HepG2 (cell line): ENCODE measurements at regions not wholly inside any gene's neighbourhood (a gene's known extent, or its start where the extent isn't known, plus 50 kb on each side); places are given as distances from the start of the nearest gene placed in this dataset.

Source experiments
- CHD2 ChIP-seq: IDR thresholded peaks from 2 replicates; pipeline ENCODE4 v1.6.1; 2011; ENCODE audit warnings: low read depth, low read length, improper control_type of control experiment
- DR1 ChIP-seq: sonication (generic); formaldehyde crosslinking; IDR thresholded peaks from 2 replicates; pipeline ENCODE4 v1.8.0; 2021; ENCODE audit warnings: mild to moderate bottlenecking, missing genetic modification reagents, inconsistent platforms
- ELK4 ChIP-seq: sonication (generic); formaldehyde crosslinking; IDR thresholded peaks from 2 replicates; pipeline ENCODE4 v1.9.0; 2021; ENCODE audit warnings: missing genetic modification reagents, borderline replicate concordance
- GPBP1L1 ChIP-seq: sonication (generic); formaldehyde crosslinking; IDR thresholded peaks from 2 replicates; pipeline ENCODE4 v1.5.0; 2020; ENCODE audit warnings: mild to moderate bottlenecking, missing genetic modification reagents
- GTF2F1 ChIP-seq: fragments of 150-350 bp; IDR thresholded peaks from 2 replicates; pipeline ENCODE4 v1.6.1; 2014; ENCODE audit warnings: low read length
- HNRNPH1 ChIP-seq: fragments of 200-400 bp; formaldehyde crosslinking; optimal IDR thresholded peaks from 2 replicates; pipeline ENCODE3; 2017; ENCODE audit warnings: mild to moderate bottlenecking, low read depth, low read length
- KLF12 ChIP-seq: sonication (generic); formaldehyde crosslinking; IDR thresholded peaks from 2 replicates; pipeline ENCODE4 v1.4.0; 2020; ENCODE audit warnings: missing genetic modification reagents, borderline replicate concordance
- KLF6 ChIP-seq: IDR thresholded peaks from 2 replicates; pipeline ENCODE4 v1.8.0; 2016; ENCODE audit warnings: missing biosample characterization, missing genetic modification reagents
- MLLT10 ChIP-seq: sonication (generic); formaldehyde crosslinking; IDR thresholded peaks from 2 replicates; pipeline ENCODE4 v1.4.0; 2020; ENCODE audit warnings: missing genetic modification reagents
- MXD1 ChIP-seq: sonication (generic); formaldehyde crosslinking; IDR thresholded peaks from 2 replicates; pipeline ENCODE4 v1.4.0; 2020; ENCODE audit warnings: mild to moderate bottlenecking, missing genetic modification reagents
- NFATC3 ChIP-seq: sonication (generic); formaldehyde crosslinking; IDR thresholded peaks from 2 replicates; pipeline ENCODE4 v1.5.1; 2020; ENCODE audit warnings: mild to moderate bottlenecking, missing genetic modification reagents
- TAF15 ChIP-seq: fragments of 200-400 bp; formaldehyde crosslinking; IDR thresholded peaks from one replicate; pipeline ENCODE4 v1.6.1; 2018; ENCODE audit warnings: mild to moderate bottlenecking, low read depth, low read length; ENCODE audit not compliant: poor library complexity, severe bottlenecking
- THRA ChIP-seq: sonication (generic); formaldehyde crosslinking; IDR thresholded peaks from 2 replicates; pipeline ENCODE4 v1.4.0; 2020; ENCODE audit warnings: missing genetic modification reagents, borderline replicate concordance
- ZIK1 ChIP-seq: sonication (generic); formaldehyde crosslinking; IDR thresholded peaks from 2 replicates; pipeline ENCODE4 v1.5.0; 2020; ENCODE audit warnings: mild to moderate bottlenecking, low read depth, missing genetic modification reagents, borderline replicate concordance
- ZMAT5 ChIP-seq: sonication (generic); formaldehyde crosslinking; IDR thresholded peaks from 2 replicates; pipeline ENCODE4 v1.5.0; 2020; ENCODE audit warnings: mild to moderate bottlenecking, low read depth, missing genetic modification reagents, borderline replicate concordance
- ZNF12 ChIP-seq: sonication (generic); formaldehyde crosslinking; IDR thresholded peaks from 2 replicates; pipeline ENCODE4 v1.5.0; 2020; ENCODE audit warnings: missing genetic modification reagents
- ZNF124 ChIP-seq: sonication (generic); formaldehyde crosslinking; IDR thresholded peaks from 2 replicates; pipeline ENCODE4 v1.4.0; 2020; ENCODE audit warnings: missing genetic modification reagents
- ZNF138 ChIP-seq: sonication (generic); formaldehyde crosslinking; IDR thresholded peaks from 2 replicates; pipeline ENCODE4 v1.5.0; 2020; ENCODE audit warnings: mild to moderate bottlenecking, low read depth, missing genetic modification reagents
- ZNF282 ChIP-seq: fragments of 450-650 bp; IDR thresholded peaks from 2 replicates; pipeline ENCODE4 v1.6.1; 2018; ENCODE audit not compliant: partially characterized antibody
- ZNF337 ChIP-seq: sonication (generic); formaldehyde crosslinking; IDR thresholded peaks from 2 replicates; pipeline ENCODE4 v1.5.1; 2020; ENCODE audit warnings: missing genetic modification reagents, low read depth, mild to moderate bottlenecking, borderline replicate concordance
- ZNF451 ChIP-seq: sonication (generic); formaldehyde crosslinking; IDR thresholded peaks from 2 replicates; pipeline ENCODE4 v1.5.0; 2020; ENCODE audit warnings: mild to moderate bottlenecking, missing genetic modification reagents
- ZNF501 ChIP-seq: sonication (generic); formaldehyde crosslinking; IDR thresholded peaks from 2 replicates; pipeline ENCODE4 v1.5.1; 2020; ENCODE audit warnings: mild to moderate bottlenecking, moderate library complexity, missing genetic modification reagents
- ZNF558 ChIP-seq: sonication (generic); formaldehyde crosslinking; IDR thresholded peaks from 2 replicates; pipeline ENCODE4 v1.9.0; 2022; ENCODE audit warnings: mild to moderate bottlenecking, missing genetic modification reagents, borderline replicate concordance
- ZNF597 ChIP-seq: sonication (generic); formaldehyde crosslinking; IDR thresholded peaks from 2 replicates; pipeline ENCODE4 v1.5.0; 2020; ENCODE audit warnings: missing genetic modification reagents
- ZNF607 ChIP-seq: sonication (generic); formaldehyde crosslinking; IDR thresholded peaks from 2 replicates; pipeline ENCODE4 v1.5.1; 2020; ENCODE audit warnings: missing genetic modification reagents, mild to moderate bottlenecking, borderline replicate concordance
- ZNF780A ChIP-seq: sonication (generic); formaldehyde crosslinking; IDR thresholded peaks from 2 replicates; pipeline ENCODE4 v1.8.0; 2022; ENCODE audit warnings: mild to moderate bottlenecking, missing genetic modification reagents, moderate library complexity
- ZNF792 ChIP-seq: IDR thresholded peaks from 2 replicates; pipeline ENCODE4 v1.6.1; 2016
- ZSCAN12 ChIP-seq: sonication (generic); formaldehyde crosslinking; IDR thresholded peaks from 2 replicates; pipeline ENCODE4 v1.9.0; 2021; ENCODE audit warnings: mild to moderate bottlenecking, missing genetic modification reagents

- TF ChIP-seq KLF6 (CRISPR knock-in tag) (no peak), DR1 (CRISPR knock-in tag) (no peak), GPBP1L1 (CRISPR knock-in tag) (no peak), ZMAT5 (CRISPR knock-in tag) (no peak), ZNF138 (no peak), ZNF451 (CRISPR knock-in tag) (no peak), MXD1 (no peak), ZNF607 (no peak), KLF12 (CRISPR knock-in tag) (no peak), NFATC3 (CRISPR knock-in tag) (no peak), TAF15 (no peak), ZNF792 (CRISPR knock-in tag) (peak; percentile 76; the same call in 1 of the 2 replicates), ZNF124 (0 out of 2 replicates have a peak, but pooled peaks have one; percentile 38), HNRNPH1 (no peak), ZNF337 (CRISPR knock-in tag) (no peak), GTF2F1 (no peak), THRA (CRISPR knock-in tag) (peak; percentile 79; the same call in 1 of the 2 replicates), ZNF282 (no peak), ELK4 (no peak), MLLT10 (CRISPR knock-in tag) (no peak), ZNF12 (peak; percentile 72; the same call in 1 of the 2 replicates), ZIK1 (CRISPR knock-in tag) (no peak), ZNF558 (CRISPR knock-in tag) (no peak), CHD2 (no peak), ZNF597 (no peak), ZNF501 (no peak), ZNF780A (0 out of 2 replicates have a peak, but pooled peaks have one; percentile 41), ZSCAN12 (no peak)
Measured at GRCh38 chr3:72462595-72463011, 385.6 kb downstream of the SHQ1 start (continued).
